ENCODE measurements at regions not wholly inside any gene's neighbourhood (a gene's known extent, or its start where the extent isn't known, plus 50 kb on each side); places are given as distances from the start of the nearest gene placed in this dataset.

DNA sequence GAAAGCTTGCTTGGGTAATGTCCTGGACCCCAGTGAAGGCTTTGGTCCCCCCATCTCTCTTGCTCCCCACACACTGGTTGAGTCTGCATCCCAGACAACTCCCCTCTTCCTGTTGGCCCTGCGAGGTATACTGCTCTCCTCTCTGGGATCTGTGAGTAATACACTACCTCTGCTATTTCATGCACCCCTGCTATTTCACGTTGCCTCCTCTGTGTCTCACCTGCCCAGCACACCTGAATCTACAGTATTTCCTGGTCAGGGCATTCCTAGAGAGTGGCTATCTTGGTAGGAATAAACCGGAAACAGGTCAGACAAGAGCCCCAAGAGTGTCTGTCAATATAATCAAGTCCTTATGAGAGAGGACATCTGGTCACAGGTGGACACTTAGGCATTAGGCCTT lies 114.3 kb upstream of the ODAD2 start:
- H3K4me3 ChIP-seq = no peak overlapping the region
- TF ChIP-seq, protein P1, sequence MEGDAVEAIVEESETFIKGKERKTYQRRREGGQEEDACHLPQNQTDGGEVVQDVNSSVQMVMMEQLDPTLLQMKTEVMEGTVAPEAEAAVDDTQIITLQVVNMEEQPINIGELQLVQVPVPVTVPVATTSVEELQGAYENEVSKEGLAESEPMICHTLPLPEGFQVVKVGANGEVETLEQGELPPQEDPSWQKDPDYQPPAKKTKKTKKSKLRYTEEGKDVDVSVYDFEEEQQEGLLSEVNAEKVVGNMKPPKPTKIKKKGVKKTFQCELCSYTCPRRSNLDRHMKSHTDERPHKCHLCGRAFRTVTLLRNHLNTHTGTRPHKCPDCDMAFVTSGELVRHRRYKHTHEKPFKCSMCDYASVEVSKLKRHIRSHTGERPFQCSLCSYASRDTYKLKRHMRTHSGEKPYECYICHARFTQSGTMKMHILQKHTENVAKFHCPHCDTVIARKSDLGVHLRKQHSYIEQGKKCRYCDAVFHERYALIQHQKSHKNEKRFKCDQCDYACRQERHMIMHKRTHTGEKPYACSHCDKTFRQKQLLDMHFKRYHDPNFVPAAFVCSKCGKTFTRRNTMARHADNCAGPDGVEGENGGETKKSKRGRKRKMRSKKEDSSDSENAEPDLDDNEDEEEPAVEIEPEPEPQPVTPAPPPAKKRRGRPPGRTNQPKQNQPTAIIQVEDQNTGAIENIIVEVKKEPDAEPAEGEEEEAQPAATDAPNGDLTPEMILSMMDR (IDR thresholded peaks at IDR 0.05) = no peak
- H3K36me3 ChIP-seq = no peaks in the 10 kb centered on the region
- DNase-seq (ENCODE audit: low spot score) = no peak
- H3K9me3 ChIP-seq = no peaks in the 10 kb centered on the region
- H3K4me1 ChIP-seq = no peaks in the 10 kb centered on the region
- no peak overlapping the region for H3K27ac ChIP-seq
- H3K27me3 ChIP-seq = no peaks in the 10 kb centered on the region

DNA sequence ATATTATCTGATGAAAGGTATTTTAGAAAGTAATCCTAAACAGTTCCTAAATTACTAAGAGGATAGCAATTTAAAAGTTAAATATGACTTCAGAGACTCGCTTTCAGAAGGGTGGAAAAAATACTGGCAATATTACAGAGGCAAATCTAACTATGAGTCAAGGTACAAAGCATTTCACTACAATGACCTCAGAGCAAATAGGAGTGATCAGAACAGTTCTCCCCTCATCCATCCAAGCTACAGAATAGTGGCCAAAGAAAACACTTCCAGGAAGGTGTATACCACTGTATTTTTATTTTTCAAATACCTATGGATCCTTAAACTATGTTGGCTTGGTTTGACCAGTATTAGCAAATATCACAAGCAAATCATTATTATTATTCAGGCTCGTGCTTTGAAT lies 112.8 kb upstream of the ODAD2 start:
- TF ChIP-seq, protein P1 (IDR thresholded peaks at IDR 0.05) = no peak
- Histone ChIP-seq H3K4me1 (no peaks in the 10 kb centered on the region), H3K9me3 (no peaks in the 10 kb centered on the region), H3K27me3 (no peaks in the 10 kb centered on the region), H3K36me3 (no peaks in the 10 kb centered on the region), H3K4me3 (no peak overlapping the region), H3K27ac (no peak overlapping the region)
- DNase-seq (ENCODE audit: low spot score) = no peak

DNA sequence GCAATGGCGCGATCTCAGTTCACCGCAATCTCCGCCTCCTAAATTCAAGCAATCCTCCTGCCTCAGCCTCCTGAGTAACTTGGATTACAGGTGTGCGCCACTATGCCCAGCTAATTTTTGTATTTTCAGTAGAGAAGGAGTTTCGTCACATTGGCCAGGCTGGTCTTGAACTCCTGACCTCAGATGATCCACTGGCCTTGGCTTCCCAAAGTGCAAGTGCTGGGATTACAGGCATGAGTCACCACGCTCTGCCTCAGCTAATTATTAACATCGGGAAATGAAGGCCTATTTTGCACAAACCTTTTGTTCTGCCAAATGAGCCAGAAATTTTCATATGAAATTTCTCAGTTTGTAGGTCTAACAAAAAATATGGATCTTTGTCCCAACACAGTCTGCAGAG lies 106.7 kb upstream of the ODAD2 start:
- no peak overlapping the region for H3K4me3 ChIP-seq
- H3K9me3 ChIP-seq = no peaks in the 10 kb centered on the region
- no peaks in the 10 kb centered on the region for H3K4me1 ChIP-seq
- no peaks in the 10 kb centered on the region for H3K27me3 ChIP-seq
- no peak overlapping the region for H3K27ac ChIP-seq
- TF ChIP-seq, protein P1 (IDR thresholded peaks at IDR 0.05) = no peak
- no peaks in the 10 kb centered on the region for H3K36me3 ChIP-seq
- DNase-seq (ENCODE audit: low spot score) = no peak

DNA sequence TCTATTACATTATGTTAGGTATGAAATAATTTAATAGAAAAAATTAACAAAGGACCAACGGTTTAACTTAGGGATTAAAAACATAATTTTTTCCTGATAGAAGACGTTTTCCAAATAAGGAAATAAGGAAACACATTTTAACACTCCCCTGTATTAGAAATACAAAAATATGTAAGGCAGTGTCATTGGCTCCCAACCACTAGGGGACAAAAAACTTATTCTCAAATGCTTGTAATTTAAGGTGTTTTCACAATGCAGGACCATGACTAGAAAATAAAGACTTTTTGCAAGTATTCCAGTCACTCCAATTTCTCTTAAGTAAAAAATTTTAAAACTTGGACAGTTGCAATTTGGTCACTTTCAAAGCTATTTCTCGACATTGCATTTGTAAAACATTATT lies 98.8 kb upstream of the ODAD2 start:
- Histone ChIP-seq H3K4me1 (no peaks in the 10 kb centered on the region), H3K9me3 (no peaks in the 10 kb centered on the region), H3K36me3 (no peaks in the 10 kb centered on the region), H3K27me3 (no peaks in the 10 kb centered on the region), H3K27ac (no peak overlapping the region), H3K4me3 (no peak overlapping the region)
- DNase-seq (ENCODE audit: low spot score) = no peak
- TF ChIP-seq, protein P1 (IDR thresholded peaks at IDR 0.05) = no peak

DNA sequence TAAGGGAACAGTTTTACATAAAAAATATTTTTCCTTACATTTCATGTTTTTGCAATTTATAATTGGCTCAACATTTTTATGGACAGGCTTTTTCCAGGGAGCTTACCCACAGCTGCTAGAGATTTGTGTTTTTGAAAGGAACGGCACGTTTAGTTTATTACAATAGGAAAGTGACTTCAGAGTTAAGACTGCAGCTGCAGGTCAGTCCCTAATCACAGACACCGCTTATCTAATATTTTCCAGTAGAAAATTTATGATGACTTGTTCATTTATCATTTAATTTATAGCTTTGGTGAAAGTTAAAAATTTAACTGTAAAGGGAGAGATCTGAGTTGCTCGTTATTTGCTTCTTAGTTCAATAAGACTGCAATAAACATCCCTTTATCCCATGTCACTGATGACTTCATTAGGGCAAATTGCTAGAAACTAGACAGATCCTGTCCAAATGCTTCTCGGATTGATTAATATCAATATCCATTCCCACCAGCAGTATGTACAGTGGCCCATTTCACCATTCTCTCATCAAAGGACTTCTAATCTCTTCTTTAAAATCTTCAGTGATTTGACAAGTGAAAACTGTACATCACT lies 97.0 kb upstream of the ODAD2 start:
- Histone ChIP-seq H3K27me3 (no peaks in the 10 kb centered on the region), H3K36me3 (no peaks in the 10 kb centered on the region), H3K9me3 (no peaks in the 10 kb centered on the region), H3K4me3 (no peak overlapping the region), H3K27ac (no peak overlapping the region), H3K4me1 (no peaks in the 10 kb centered on the region)
- TF ChIP-seq, protein P1 (IDR thresholded peaks at IDR 0.05) = no peak
- no peak for DNase-seq (ENCODE audit: low spot score)

DNA sequence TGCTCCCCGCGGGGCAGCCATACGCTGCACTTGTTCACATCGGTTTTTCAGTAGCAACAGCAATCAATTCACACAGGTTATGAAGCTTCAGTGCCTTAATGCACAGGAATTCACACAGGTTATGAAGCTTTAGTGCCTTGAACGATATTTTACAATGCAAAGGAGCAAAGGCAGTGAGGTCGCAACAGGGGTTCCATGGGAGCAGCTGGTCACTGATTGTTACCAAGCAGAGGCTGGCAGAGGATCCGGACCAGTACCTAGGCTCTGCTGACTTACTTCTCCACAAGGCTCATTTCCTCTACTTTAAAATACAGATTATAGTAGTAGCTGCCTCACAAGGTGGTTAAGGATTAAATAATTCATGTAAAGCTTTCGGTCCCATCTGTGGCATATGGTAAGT lies 95.2 kb upstream of the ODAD2 start:
- TF ChIP-seq, protein P1 (IDR thresholded peaks at IDR 0.05) = no peak
- Histone ChIP-seq H3K27ac (no peak overlapping the region), H3K36me3 (no peaks in the 10 kb centered on the region), H3K4me3 (no peak overlapping the region), H3K9me3 (no peaks in the 10 kb centered on the region), H3K27me3 (no peaks in the 10 kb centered on the region), H3K4me1 (no peaks in the 10 kb centered on the region)
- DNase-seq (ENCODE audit: low spot score) = no peak
